ENCODE measurements at regions not wholly inside any gene's neighbourhood (a gene's known extent, or its start where the extent isn't known, plus 50 kb on each side); places are given as distances from the start of the nearest gene placed in this dataset.

GRCh38 chr9:89799766-89800165, 195.0 kb downstream of the GADD45G start (continued):
- no peak for TF ChIP-seq EZH2 (IDR thresholded peaks at IDR 0.05; ENCODE audit: borderline replicate concordance, control insufficient read depth, low read depth, low read length)
- no peak for TF ChIP-seq POU2F2 (IDR thresholded peaks at IDR 0.05; ENCODE audit: borderline replicate concordance, low read depth, low read length)
- no peak for TF ChIP-seq RAD51 (IDR thresholded peaks at IDR 0.05)
- TF ChIP-seq NFXL1 (IDR thresholded peaks at IDR 0.05; ENCODE audit: borderline replicate concordance): no peak
- no peak for TF ChIP-seq EP300 (IDR thresholded peaks at IDR 0.05; ENCODE audit: borderline replicate concordance in 1 of 2, control insufficient read depth in 1 of 2, low read depth in 2 of 2, low read length in 2 of 2)
- no peak for TF ChIP-seq SUPT20H (IDR thresholded peaks at IDR 0.05; ENCODE audit: borderline replicate concordance, control insufficient read depth, low read depth, low read length)
- TF ChIP-seq SP1 (IDR thresholded peaks at IDR 0.05; ENCODE audit: low read depth, low read length): no peak

GRCh38 chr9:89801341-89801740, 196.5 kb downstream of the GADD45G start:
- Histone ChIP-seq H3K9ac (ENCODE audit: control insufficient read depth, insufficient read depth, low read length) (no peak overlapping the region), H2AFZ (ENCODE audit: control insufficient read depth, low read depth, low read length) (no peak overlapping the region), H3K27ac (ENCODE audit: control insufficient read depth, insufficient read depth) (no peak overlapping the region), H3K4me1 (ENCODE audit: control insufficient read depth, insufficient read depth, low read length) (no peaks in the 10 kb centered on the region), H3K27me3 (replicated peaks in 1 of 2; ENCODE audit: control insufficient read depth in 2 of 2, insufficient read depth in 2 of 2, low read length in 1 of 2) (0 out of 4 replicates have a peak, but pooled peaks cover 0 to 3% of the 10 kb centered on the region in 2 experiments), H3K4me2 (ENCODE audit: control insufficient read depth, insufficient read depth) (no peak overlapping the region), H3K36me3 (ENCODE audit: control insufficient read depth in 2 of 2, insufficient read depth in 2 of 2, low read length in 1 of 2) (no peaks in the 10 kb centered on the region), H3K79me2 (ENCODE audit: control insufficient read depth, insufficient read depth, low read length) (no peaks in the 10 kb centered on the region), H4K20me1 (ENCODE audit: control insufficient read depth, insufficient read depth) (no peaks in the 10 kb centered on the region), H3K4me3 (no peak overlapping the region), H3K9me3 (replicated peaks; ENCODE audit: control insufficient read depth, insufficient read depth, low read length) (no peaks in the 10 kb centered on the region)
- ATAC-seq (no peak), DNase-seq (ENCODE audit: low read depth, low spot score) (no peak), FAIRE-seq (no peak)
- SMC1A ChIA-PET (ENCODE audit: uncharacterized antibody, unreplicated experiment): interaction anchor here (0.8 kb wide), 1 partner anchor 71 kb away, joined by 3 read pairs; no protein-coding TSS in a partner anchor
- 6% methylated on average over 4 of the region's 4 CpGs for WGBS (ENCODE audit: insufficient coverage, insufficient replicate concordance, low lambda C conversion rate, missing lambda C conversion rate)
- in situ Hi-C loops (cut with MboI) (no loop called here), intact Hi-C loops (cut with micrococcal nuclease; ENCODE audit: unreplicated experiment) (no loop called here)
- no peak for TF ChIP-seq PAX8 (IDR thresholded peaks at IDR 0.05)
- no peak for TF ChIP-seq TCF12 (IDR thresholded peaks at IDR 0.05; ENCODE audit: low read depth, low read length)
- TF ChIP-seq E2F8 (IDR thresholded peaks at IDR 0.05; ENCODE audit: low read depth, partially characterized antibody): no peak
- RAD21 ChIA-PET (ENCODE audit: unreplicated experiment): interaction anchor here (1.7 kb wide), 1 partner anchor 197 kb away, joined by 3 read pairs; no protein-coding TSS in a partner anchor
- no TSS peak for BruUV-seq (replicated peaks)
- POLR2A ChIA-PET: no interaction called here
- CTCF ChIA-PET: interaction anchor here (0.6 to 0.9 kb wide), 2 partner anchors 26 to 51 kb away, joined by 3 read pairs; no protein-coding TSS in a partner anchor
